WTC11 (cell line): ENCODE measurements at regions not wholly inside any gene's neighbourhood (a gene's known extent, or its start where the extent isn't known, plus 50 kb on each side); places are given as distances from the start of the nearest gene placed in this dataset.

ENCODE experiments used
- ATAC-seq: fragments of 200-7000 bp; cut with Tn5 transposase; 2 replicates; pipeline ENCODE4 v1.10.0; 2021; ENCODE audit warnings: mild to moderate bottlenecking, moderate library complexity
- CTCF ChIA-PET: fragments of 300-600 bp; sonication (Branson Sonifier 250); formaldehyde crosslinking; loops from one replicate; lab custom pipeline; 2021; ENCODE audit warnings: antibody characterized with exemption; lab: Charles Lee
- POLR2A ChIA-PET: fragments of 350-600 bp; sonication (Branson Sonifier 250); formaldehyde crosslinking; loops from one replicate; lab custom pipeline; 2021; ENCODE audit warnings: antibody characterized with exemption; lab: Charles Lee
- DNase-seq: peaks from one replicate; pipeline ENCODE4 v3.0.0; 2021; ENCODE audit warnings: low spot score
- H3K27ac Mint-ChIP-seq: 2 replicates; pipeline ENCODE4 v1.8.0; 2021; ENCODE audit warnings: mixed read lengths
- H3K27me3 Mint-ChIP-seq: 2 replicates; pipeline ENCODE4 v1.8.0; 2021; ENCODE audit warnings: low read depth, mild to moderate bottlenecking, moderate library complexity, mixed read lengths
- H3K36me3 Mint-ChIP-seq: 2 replicates; pipeline ENCODE4 v1.8.0; 2021; ENCODE audit warnings: mixed read lengths
- H3K4me1 Mint-ChIP-seq: 2 replicates; pipeline ENCODE4 v1.8.0; 2022; ENCODE audit warnings: mixed read lengths
- H3K4me3 Mint-ChIP-seq: 2 replicates; pipeline ENCODE4 v1.8.0; 2021; ENCODE audit warnings: mild to moderate bottlenecking, moderate library complexity, mixed read lengths
- H3K9me3 Mint-ChIP-seq: 2 replicates; pipeline ENCODE4 v1.8.0; 2021; ENCODE audit warnings: mixed read lengths
- CREM ChIP-seq: sonication (generic); formaldehyde crosslinking; IDR thresholded peaks from 2 replicates; pipeline ENCODE4 v1.8.1; 2022; ENCODE audit warnings: mild to moderate bottlenecking, missing genetic modification reagents, moderate library complexity
- EMX1 ChIP-seq: fragments of 250-450 bp; sonication (Bioruptor Pico); IDR thresholded peaks from 2 replicates; pipeline ENCODE4 v1.8.0; 2021; ENCODE audit warnings: mild to moderate bottlenecking
- FOXJ3 ChIP-seq: sonication (generic); formaldehyde crosslinking; IDR thresholded peaks from 2 replicates; pipeline ENCODE4 v1.9.0; 2021; ENCODE audit warnings: missing genetic modification reagents, mild to moderate bottlenecking, borderline replicate concordance
- FOXP4 ChIP-seq: sonication (generic); formaldehyde crosslinking; IDR thresholded peaks from 2 replicates; pipeline ENCODE4 v1.8.0; 2022; ENCODE audit warnings: mild to moderate bottlenecking, missing genetic modification reagents
- HMGA2 ChIP-seq: fragments of 250-450 bp; sonication (Bioruptor Pico); IDR thresholded peaks from 2 replicates; pipeline ENCODE4 v1.4.0; 2021; ENCODE audit warnings: mild to moderate bottlenecking, moderate library complexity
- KAT7 ChIP-seq: sonication (generic); formaldehyde crosslinking; IDR thresholded peaks from 2 replicates; pipeline ENCODE4 v1.8.1; 2023; ENCODE audit warnings: missing genetic modification reagents, mild to moderate bottlenecking, borderline replicate concordance
- NFE2L1 ChIP-seq: sonication (generic); formaldehyde crosslinking; IDR thresholded peaks from 2 replicates; pipeline ENCODE4 v1.8.1; 2023; ENCODE audit warnings: missing genetic modification reagents
- NR1H2 ChIP-seq: sonication (generic); formaldehyde crosslinking; IDR thresholded peaks from 2 replicates; pipeline ENCODE4 v1.9.0; 2021; ENCODE audit warnings: mild to moderate bottlenecking, moderate library complexity, missing genetic modification reagents
- NR2C2 ChIP-seq: sonication (generic); formaldehyde crosslinking; IDR thresholded peaks from 2 replicates; pipeline ENCODE4 v1.8.0; 2022; ENCODE audit warnings: mild to moderate bottlenecking, missing genetic modification reagents
- RELA ChIP-seq: sonication (generic); formaldehyde crosslinking; IDR thresholded peaks from 2 replicates; pipeline ENCODE4 v1.8.1; 2022; ENCODE audit warnings: missing genetic modification reagents, mild to moderate bottlenecking, borderline replicate concordance
- SOX15 ChIP-seq: fragments of 250-450 bp; sonication (Bioruptor Pico); IDR thresholded peaks from 2 replicates; pipeline ENCODE4 v1.9.0; 2021; ENCODE audit warnings: mild to moderate bottlenecking
- TEAD4 ChIP-seq: sonication (generic); formaldehyde crosslinking; IDR thresholded peaks from 2 replicates; pipeline ENCODE4 v1.8.0; 2022; ENCODE audit warnings: mild to moderate bottlenecking, missing genetic modification reagents
- TP53 ChIP-seq: sonication (generic); formaldehyde crosslinking; IDR thresholded peaks from 2 replicates; pipeline ENCODE4 v1.8.1; 2023; ENCODE audit warnings: mild to moderate bottlenecking, missing genetic modification reagents
- ZNF138 ChIP-seq: sonication (generic); formaldehyde crosslinking; conservative IDR thresholded peaks from 2 replicates; pipeline ENCODE4 v1.8.1; 2022; ENCODE audit warnings: mild to moderate bottlenecking, moderate library complexity, missing genetic modification reagents
- ZNF263 ChIP-seq: sonication (generic); formaldehyde crosslinking; IDR thresholded peaks from 2 replicates; pipeline ENCODE4 v1.8.1; 2022; ENCODE audit warnings: low read depth, mild to moderate bottlenecking, moderate library complexity, missing genetic modification reagents
- ZNF317 ChIP-seq: sonication (generic); formaldehyde crosslinking; IDR thresholded peaks from 2 replicates; pipeline ENCODE4 v1.8.1; 2023; ENCODE audit warnings: low read depth, mild to moderate bottlenecking, moderate library complexity, missing genetic modification reagents, borderline replicate concordance
- ZNF396 ChIP-seq: fragments of 250-450 bp; sonication (Bioruptor Pico); IDR thresholded peaks from 2 replicates; pipeline ENCODE4 v1.8.0; 2021; ENCODE audit warnings: mild to moderate bottlenecking, moderate library complexity, borderline replicate concordance
- ZNF423 ChIP-seq: fragments of 250-450 bp; sonication (Bioruptor Pico); IDR thresholded peaks from 2 replicates; pipeline ENCODE4 v2.1.2; 2022; ENCODE audit warnings: mild to moderate bottlenecking, moderate library complexity
- ZNF671 ChIP-seq: fragments of 250-450 bp; sonication (Bioruptor Pico); IDR thresholded peaks from 2 replicates; pipeline ENCODE4 v1.8.0; 2021; ENCODE audit warnings: mild to moderate bottlenecking
- ZSCAN18 ChIP-seq: fragments of 250-450 bp; sonication (Bioruptor Pico); IDR thresholded peaks from 2 replicates; pipeline ENCODE4 v2.1.2; 2022; ENCODE audit warnings: mild to moderate bottlenecking, moderate library complexity
- TF ChIP-seq, protein P1 (sequence below): sonication (generic); formaldehyde crosslinking; IDR thresholded peaks from 2 replicates; pipeline ENCODE4 v1.8.1; 2022; ENCODE audit warnings: mild to moderate bottlenecking, moderate library complexity, missing genetic modification reagents
- TF ChIP-seq, protein P2 (sequence below): fragments of 200-600 bp; IDR thresholded peaks from 2 replicates; pipeline ENCODE4 v1.8.0; 2022; ENCODE audit warnings: antibody characterized with exemption
- TF ChIP-seq, protein P3 (sequence below): sonication (generic); formaldehyde crosslinking; IDR thresholded peaks from 2 replicates; pipeline ENCODE4 v1.8.1; 2022; ENCODE audit warnings: low read depth, mild to moderate bottlenecking, moderate library complexity, missing genetic modification reagents, borderline replicate concordance
- TF ChIP-seq, protein P4 (sequence below): sonication (generic); formaldehyde crosslinking; IDR thresholded peaks from 2 replicates; pipeline ENCODE4 v1.8.0; 2023; ENCODE audit warnings: missing genetic modification reagents, mild to moderate bottlenecking, borderline replicate concordance

GRCh38 chr15:35605764-35606449 lies 59.9 kb upstream of the DPH6 start:
- no peaks in the 10 kb centered on the region for H3K36me3 Mint-ChIP-seq
- no peak for ATAC-seq
- no peaks in the 10 kb centered on the region for H3K27me3 Mint-ChIP-seq
- H3K4me3 Mint-ChIP-seq = no peak overlapping the region
- CTCF ChIA-PET = no interaction called here
- POLR2A ChIA-PET = no interaction called here
- H3K27ac Mint-ChIP-seq = no peak overlapping the region
- peaks cover 10% of the 10 kb centered on the region for H3K9me3 Mint-ChIP-seq
- H3K4me1 Mint-ChIP-seq = peaks cover 4% of the 10 kb centered on the region
- DNase-seq = no peak
- TF ChIP-seq ZNF263 (CRISPR knock-in tag) (no peak), TP53 (no peak), FOXJ3 (CRISPR knock-in tag) (no peak), SOX15 (CRISPR knock-in tag) (no peak), FOXP4 (CRISPR knock-in tag) (no peak), ZNF671 (CRISPR knock-in tag) (no peak), RELA (CRISPR knock-in tag) (no peak), EMX1 (CRISPR knock-in tag) (no peak), ZNF423 (CRISPR knock-in tag) (no peak), ZNF138 (no peak)
- TF ChIP-seq, protein P1, sequence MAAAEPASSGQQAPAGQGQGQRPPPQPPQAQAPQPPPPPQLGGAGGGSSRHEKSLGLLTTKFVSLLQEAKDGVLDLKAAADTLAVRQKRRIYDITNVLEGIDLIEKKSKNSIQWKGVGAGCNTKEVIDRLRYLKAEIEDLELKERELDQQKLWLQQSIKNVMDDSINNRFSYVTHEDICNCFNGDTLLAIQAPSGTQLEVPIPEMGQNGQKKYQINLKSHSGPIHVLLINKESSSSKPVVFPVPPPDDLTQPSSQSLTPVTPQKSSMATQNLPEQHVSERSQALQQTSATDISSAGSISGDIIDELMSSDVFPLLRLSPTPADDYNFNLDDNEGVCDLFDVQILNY (CRISPR knock-in tag) = no peak

DNA sequence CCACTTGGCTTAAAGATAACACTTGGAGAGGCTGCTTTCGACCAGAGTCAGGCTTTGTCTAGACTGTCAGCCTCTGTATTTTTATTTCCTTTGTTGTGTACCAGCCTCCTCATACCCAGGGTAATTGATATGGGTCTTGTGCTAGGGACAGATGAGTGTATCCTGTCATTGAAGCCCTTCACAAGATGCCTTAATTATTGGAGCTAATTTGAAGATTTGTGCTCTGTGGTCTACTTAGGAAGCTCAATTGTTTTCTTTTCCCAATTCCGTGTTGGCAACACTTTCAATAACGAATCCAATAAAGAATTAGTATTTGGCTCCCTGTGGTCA lies 60.5 kb upstream of the DPH6 start:
- POLR2A ChIA-PET = no interaction called here
- Mint-ChIP-seq H3K36me3 (no peaks in the 10 kb centered on the region), H3K27ac (no peak overlapping the region), H3K9me3 (peaks cover 8% of the 10 kb centered on the region), H3K4me1 (peaks cover 4% of the 10 kb centered on the region), H3K4me3 (no peak overlapping the region), H3K27me3 (no peaks in the 10 kb centered on the region)
- DNase-seq = no peak
- ATAC-seq = no peak
- CTCF ChIA-PET = no interaction called here
- no peak for TF ChIP-seq ZSCAN18 (CRISPR knock-in tag)
- TF ChIP-seq NR1H2 = no peak
- TF ChIP-seq ZNF396 (CRISPR knock-in tag) = no peak
- no peak for TF ChIP-seq KAT7 (CRISPR knock-in tag)
- TF ChIP-seq TEAD4 (CRISPR knock-in tag) = no peak
- no peak for TF ChIP-seq RELA (CRISPR knock-in tag)
- no peak for TF ChIP-seq NFE2L1 (CRISPR knock-in tag)
- TF ChIP-seq CREM (CRISPR knock-in tag) = no peak
- no peak for TF ChIP-seq HMGA2 (CRISPR knock-in tag)
- TF ChIP-seq, protein P2, sequence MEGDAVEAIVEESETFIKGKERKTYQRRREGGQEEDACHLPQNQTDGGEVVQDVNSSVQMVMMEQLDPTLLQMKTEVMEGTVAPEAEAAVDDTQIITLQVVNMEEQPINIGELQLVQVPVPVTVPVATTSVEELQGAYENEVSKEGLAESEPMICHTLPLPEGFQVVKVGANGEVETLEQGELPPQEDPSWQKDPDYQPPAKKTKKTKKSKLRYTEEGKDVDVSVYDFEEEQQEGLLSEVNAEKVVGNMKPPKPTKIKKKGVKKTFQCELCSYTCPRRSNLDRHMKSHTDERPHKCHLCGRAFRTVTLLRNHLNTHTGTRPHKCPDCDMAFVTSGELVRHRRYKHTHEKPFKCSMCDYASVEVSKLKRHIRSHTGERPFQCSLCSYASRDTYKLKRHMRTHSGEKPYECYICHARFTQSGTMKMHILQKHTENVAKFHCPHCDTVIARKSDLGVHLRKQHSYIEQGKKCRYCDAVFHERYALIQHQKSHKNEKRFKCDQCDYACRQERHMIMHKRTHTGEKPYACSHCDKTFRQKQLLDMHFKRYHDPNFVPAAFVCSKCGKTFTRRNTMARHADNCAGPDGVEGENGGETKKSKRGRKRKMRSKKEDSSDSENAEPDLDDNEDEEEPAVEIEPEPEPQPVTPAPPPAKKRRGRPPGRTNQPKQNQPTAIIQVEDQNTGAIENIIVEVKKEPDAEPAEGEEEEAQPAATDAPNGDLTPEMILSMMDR = no peak
- no peak for TF ChIP-seq NR2C2 (CRISPR knock-in tag)
- TF ChIP-seq, protein P3, sequence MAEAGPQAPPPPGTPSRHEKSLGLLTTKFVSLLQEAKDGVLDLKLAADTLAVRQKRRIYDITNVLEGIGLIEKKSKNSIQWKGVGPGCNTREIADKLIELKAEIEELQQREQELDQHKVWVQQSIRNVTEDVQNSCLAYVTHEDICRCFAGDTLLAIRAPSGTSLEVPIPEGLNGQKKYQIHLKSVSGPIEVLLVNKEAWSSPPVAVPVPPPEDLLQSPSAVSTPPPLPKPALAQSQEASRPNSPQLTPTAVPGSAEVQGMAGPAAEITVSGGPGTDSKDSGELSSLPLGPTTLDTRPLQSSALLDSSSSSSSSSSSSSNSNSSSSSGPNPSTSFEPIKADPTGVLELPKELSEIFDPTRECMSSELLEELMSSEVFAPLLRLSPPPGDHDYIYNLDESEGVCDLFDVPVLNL = no peak
- TF ChIP-seq ZNF317 (CRISPR knock-in tag) = no peak
- TF ChIP-seq, protein P4, sequence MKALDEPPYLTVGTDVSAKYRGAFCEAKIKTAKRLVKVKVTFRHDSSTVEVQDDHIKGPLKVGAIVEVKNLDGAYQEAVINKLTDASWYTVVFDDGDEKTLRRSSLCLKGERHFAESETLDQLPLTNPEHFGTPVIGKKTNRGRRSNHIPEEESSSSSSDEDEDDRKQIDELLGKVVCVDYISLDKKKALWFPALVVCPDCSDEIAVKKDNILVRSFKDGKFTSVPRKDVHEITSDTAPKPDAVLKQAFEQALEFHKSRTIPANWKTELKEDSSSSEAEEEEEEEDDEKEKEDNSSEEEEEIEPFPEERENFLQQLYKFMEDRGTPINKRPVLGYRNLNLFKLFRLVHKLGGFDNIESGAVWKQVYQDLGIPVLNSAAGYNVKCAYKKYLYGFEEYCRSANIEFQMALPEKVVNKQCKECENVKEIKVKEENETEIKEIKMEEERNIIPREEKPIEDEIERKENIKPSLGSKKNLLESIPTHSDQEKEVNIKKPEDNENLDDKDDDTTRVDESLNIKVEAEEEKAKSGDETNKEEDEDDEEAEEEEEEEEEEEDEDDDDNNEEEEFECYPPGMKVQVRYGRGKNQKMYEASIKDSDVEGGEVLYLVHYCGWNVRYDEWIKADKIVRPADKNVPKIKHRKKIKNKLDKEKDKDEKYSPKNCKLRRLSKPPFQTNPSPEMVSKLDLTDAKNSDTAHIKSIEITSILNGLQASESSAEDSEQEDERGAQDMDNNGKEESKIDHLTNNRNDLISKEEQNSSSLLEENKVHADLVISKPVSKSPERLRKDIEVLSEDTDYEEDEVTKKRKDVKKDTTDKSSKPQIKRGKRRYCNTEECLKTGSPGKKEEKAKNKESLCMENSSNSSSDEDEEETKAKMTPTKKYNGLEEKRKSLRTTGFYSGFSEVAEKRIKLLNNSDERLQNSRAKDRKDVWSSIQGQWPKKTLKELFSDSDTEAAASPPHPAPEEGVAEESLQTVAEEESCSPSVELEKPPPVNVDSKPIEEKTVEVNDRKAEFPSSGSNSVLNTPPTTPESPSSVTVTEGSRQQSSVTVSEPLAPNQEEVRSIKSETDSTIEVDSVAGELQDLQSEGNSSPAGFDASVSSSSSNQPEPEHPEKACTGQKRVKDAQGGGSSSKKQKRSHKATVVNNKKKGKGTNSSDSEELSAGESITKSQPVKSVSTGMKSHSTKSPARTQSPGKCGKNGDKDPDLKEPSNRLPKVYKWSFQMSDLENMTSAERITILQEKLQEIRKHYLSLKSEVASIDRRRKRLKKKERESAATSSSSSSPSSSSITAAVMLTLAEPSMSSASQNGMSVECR (CRISPR knock-in tag) = no peak
